Endodermal cell (in vitro differentiated cells): ENCODE measurements at regions not wholly inside any gene's neighbourhood (a gene's known extent, or its start where the extent isn't known, plus 50 kb on each side); places are given as distances from the start of the nearest gene placed in this dataset.

ENCODE experiments used
- DNase-seq: peaks from one replicate; pipeline ENCODE4 v3.0.0-alpha.2; 2017
- H3K27ac ChIP-seq: 2 replicates; pipeline ENCODE4 v1.5.1; 2013; ENCODE audit warnings: mild to moderate bottlenecking, low read depth, low read length, moderate library complexity
- H3K27me3 ChIP-seq: 2 replicates; pipeline ENCODE4 v1.6.1; 2013; ENCODE audit warnings: mild to moderate bottlenecking, low read length, moderate library complexity; ENCODE audit not compliant: insufficient read depth, control insufficient read depth, poor library complexity, severe bottlenecking
- H3K36me3 ChIP-seq: 2 replicates; pipeline ENCODE4 v1.7.0; 2013; ENCODE audit warnings: mild to moderate bottlenecking, low read length, moderate library complexity; ENCODE audit not compliant: control insufficient read depth, insufficient read depth
- H3K4me1 ChIP-seq: one replicate; pipeline ENCODE4 v1.7.0; 2013; ENCODE audit warnings: low read length; ENCODE audit not compliant: control insufficient read depth, insufficient read depth
- H3K4me3 ChIP-seq: 2 replicates; pipeline ENCODE4 v1.5.1; 2013; ENCODE audit warnings: mild to moderate bottlenecking, low read length, moderate library complexity
- H3K9ac ChIP-seq: 2 replicates; pipeline ENCODE4 v1.6.1; 2013; ENCODE audit warnings: mild to moderate bottlenecking, low read length, moderate library complexity; ENCODE audit not compliant: poor library complexity, severe bottlenecking; ENCODE audit errors: extremely low read depth
- H3K9me3 ChIP-seq: 2 replicates; pipeline ENCODE4 v1.6.1; 2013; ENCODE audit warnings: mild to moderate bottlenecking, low read length, moderate library complexity; ENCODE audit not compliant: control insufficient read depth
- H3K27ac Mint-ChIP-seq: 2 replicates; pipeline ENCODE4 v1.8.0; 2020; ENCODE audit warnings: mixed read lengths
- H3K27me3 Mint-ChIP-seq: 2 replicates; pipeline ENCODE4 v1.8.0; 2021; ENCODE audit warnings: mild to moderate bottlenecking, mixed read lengths; ENCODE audit not compliant: insufficient read depth
- H3K36me3 Mint-ChIP-seq: 2 replicates; pipeline ENCODE4 v1.8.0; 2020; ENCODE audit warnings: low read depth, mixed read lengths
- H3K4me1 Mint-ChIP-seq: 2 replicates; pipeline ENCODE4 v1.8.0; 2020; ENCODE audit warnings: mixed read lengths
- H3K4me3 Mint-ChIP-seq: 2 replicates; pipeline ENCODE4 v1.8.0; 2020; ENCODE audit warnings: mild to moderate bottlenecking, moderate library complexity, mixed read lengths
- H3K9me3 Mint-ChIP-seq: 2 replicates; pipeline ENCODE4 v1.8.0; 2020; ENCODE audit warnings: mild to moderate bottlenecking, mixed read lengths
- CTCF ChIP-seq: fragments of 200-600 bp; sonication (generic); conservative IDR thresholded peaks from 2 replicates; pipeline ENCODE4 v1.5.0; 2021; ENCODE audit warnings: antibody characterized with exemption, mild to moderate bottlenecking
- WGBS, 2 experiments: methylation state at CpG; one replicate each; pipeline versions ENCODE4 v1.1.5 to v1.1.7; 2013; ENCODE audit warnings: missing lambda C conversion rate in 2 of 2, mixed read lengths in 1 of 2; ENCODE audit not compliant: insufficient coverage in 1 of 2, insufficient read length in 1 of 2; 5-methylcytosine and 5-hydroxymethylcytosine counted together

- 93% methylated on average over 3 of the region's 3 CpGs; no CpG with 5 or more reads in 1 of the 2 experiments for WGBS, 2 experiments
- Histone ChIP-seq H3K9me3 (no peaks in the 10 kb centered on the region), H3K27ac (no peak overlapping the region), H3K36me3 (no peaks in the 10 kb centered on the region), H3K27me3 (no peaks in the 10 kb centered on the region), H3K4me3 (no peak overlapping the region), H3K9ac (no peak overlapping the region), H3K4me1 (no peaks in the 10 kb centered on the region)
- no peak for TF ChIP-seq CTCF
- Mint-ChIP-seq H3K27ac (no peak overlapping the region), H3K9me3 (peaks cover 7% of the 10 kb centered on the region), H3K4me3 (no peak overlapping the region), H3K4me1 (peaks cover under 1% of the 10 kb centered on the region), H3K27me3 (peaks cover 1% of the 10 kb centered on the region), H3K36me3 (no peaks in the 10 kb centered on the region)
- DNase-seq = no peak
These were observed 66.0 kb upstream of the GPR26 start for GRCh38 chr10:123600177-123600576.

GRCh38 chr10:123603130-123603529 is 63.0 kb upstream of the GPR26 start:
- H3K36me3 Mint-ChIP-seq = no peaks in the 10 kb centered on the region
- Histone ChIP-seq H3K9ac (no peak overlapping the region), H3K4me1 (no peaks in the 10 kb centered on the region), H3K4me3 (no peak overlapping the region), H3K9me3 (no peaks in the 10 kb centered on the region), H3K36me3 (no peaks in the 10 kb centered on the region), H3K27me3 (no peaks in the 10 kb centered on the region), H3K27ac (no peak overlapping the region)
- peaks cover 7% of the 10 kb centered on the region for H3K9me3 Mint-ChIP-seq
- 86 to 100% methylated on average over 1 to 4 of the region's 4 CpGs for WGBS, 2 experiments
- H3K4me1 Mint-ChIP-seq = peaks cover 20% of the 10 kb centered on the region
- peaks cover 1% of the 10 kb centered on the region for H3K27me3 Mint-ChIP-seq
- H3K27ac Mint-ChIP-seq = no peak overlapping the region
- no peak for DNase-seq
- TF ChIP-seq CTCF = no peak
- no peak overlapping the region for H3K4me3 Mint-ChIP-seq

- Mint-ChIP-seq H3K4me3 (no peak overlapping the region), H3K4me1 (peaks cover 30% of the 10 kb centered on the region), H3K9me3 (peaks cover 7% of the 10 kb centered on the region), H3K27ac (no peak overlapping the region), H3K36me3 (no peaks in the 10 kb centered on the region), H3K27me3 (peaks cover 1% of the 10 kb centered on the region)
- H3K27me3 ChIP-seq = no peaks in the 10 kb centered on the region
- H3K9ac ChIP-seq = no peak overlapping the region
- TF ChIP-seq CTCF = no peak
- peaks cover 3% of the 10 kb centered on the region for H3K4me1 ChIP-seq
- no peaks in the 10 kb centered on the region for H3K36me3 ChIP-seq
- no peak overlapping the region for H3K4me3 ChIP-seq
- DNase-seq = no peak
- H3K9me3 ChIP-seq = no peaks in the 10 kb centered on the region
- H3K27ac ChIP-seq = no peak overlapping the region
- 76 to 78% methylated on average over 6 of the region's 6 CpGs for WGBS, 2 experiments
These were observed 61.6 kb upstream of the GPR26 start for GRCh38 chr10:123604506-123604905.
